NAMALWA (cell line): ENCODE measurements at regions not wholly inside any gene's neighbourhood (a gene's known extent, or its start where the extent isn't known, plus 50 kb on each side); places are given as distances from the start of the nearest gene placed in this dataset.

Experiments used
- DNase-seq: peaks from one replicate; pipeline ENCODE4 v3.0.0-alpha.2; 2015; ENCODE audit warnings: low spot score

DNA sequence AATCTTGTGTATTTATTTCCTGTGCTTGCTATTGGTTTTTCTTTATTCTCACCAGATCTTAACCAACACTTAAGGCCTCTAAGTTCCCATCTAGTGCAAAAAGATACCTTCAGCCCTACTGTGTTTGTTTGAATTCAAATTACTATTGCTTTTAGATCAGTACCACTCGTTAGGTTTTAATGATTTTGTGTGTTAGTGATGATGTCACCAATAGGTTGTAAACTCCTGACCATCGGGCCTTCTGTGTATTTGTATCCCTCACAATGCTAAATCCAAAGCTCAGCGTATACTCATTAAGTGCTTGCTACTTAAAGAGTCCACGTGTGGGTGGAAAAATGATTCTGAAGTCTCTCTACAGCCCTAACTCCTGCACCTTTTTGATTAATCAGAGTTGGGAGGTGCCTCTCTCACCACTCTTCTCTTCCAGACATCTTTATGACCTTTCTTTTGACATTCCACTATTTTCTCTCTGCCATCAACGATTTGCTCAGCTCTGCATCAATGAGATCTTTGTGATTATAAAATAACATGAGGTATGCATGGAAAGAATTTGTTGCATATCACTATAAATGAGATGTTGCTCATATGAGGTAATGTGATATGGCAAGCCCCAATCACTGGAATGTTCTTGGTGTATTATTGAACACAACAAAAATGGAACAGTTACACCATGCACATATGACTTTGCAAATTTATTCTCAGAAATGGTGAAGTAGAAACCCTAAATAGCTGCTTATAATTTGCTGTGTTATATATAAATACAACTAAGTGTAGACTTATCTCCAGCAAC, 55.1 kb upstream of the LAMA2 start:
- DNase-seq = no peak

- DNase-seq = no peak
Measured at GRCh38 chr6:128826606-128827005, 56.3 kb upstream of the LAMA2 start.

DNA sequence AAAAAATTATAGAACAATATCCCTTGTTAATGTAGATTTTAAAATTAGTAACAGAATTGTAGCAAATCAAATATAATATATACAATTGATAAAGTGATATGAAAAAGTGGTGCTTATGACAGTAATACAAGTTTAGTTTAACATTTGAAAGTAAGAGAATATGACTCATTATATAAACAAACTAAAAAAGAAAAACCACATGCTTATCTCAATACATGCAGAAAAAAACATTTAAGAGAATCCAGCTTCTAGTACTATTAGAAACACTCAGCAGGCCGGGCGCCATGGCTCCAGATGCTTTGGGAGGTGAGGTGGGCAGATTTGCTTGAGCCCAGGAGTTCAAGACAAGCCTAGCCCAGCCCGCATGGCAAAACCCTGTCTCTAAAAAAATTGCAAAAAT, 60.7 kb upstream of the LAMA2 start:
- no peak for DNase-seq

DNA sequence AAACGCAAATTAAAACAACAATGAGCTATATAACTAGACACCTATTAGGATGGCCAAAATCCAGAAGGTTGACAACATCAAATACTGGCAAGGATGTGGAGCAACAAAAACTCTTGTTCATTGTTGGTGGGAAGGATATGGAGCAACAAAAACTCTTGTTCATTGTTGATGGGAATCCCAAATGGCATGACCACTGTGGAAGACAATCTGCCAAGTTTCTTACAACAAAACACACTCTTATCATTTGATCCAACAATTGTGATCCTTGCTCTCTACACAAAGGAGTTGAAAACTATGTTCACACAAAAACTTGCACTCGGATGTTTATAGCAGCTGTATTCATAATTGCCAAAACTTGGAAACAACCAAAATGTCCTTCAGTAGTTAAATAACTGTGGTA, 61.8 kb upstream of the LAMA2 start:
- DNase-seq = no peak

DNA sequence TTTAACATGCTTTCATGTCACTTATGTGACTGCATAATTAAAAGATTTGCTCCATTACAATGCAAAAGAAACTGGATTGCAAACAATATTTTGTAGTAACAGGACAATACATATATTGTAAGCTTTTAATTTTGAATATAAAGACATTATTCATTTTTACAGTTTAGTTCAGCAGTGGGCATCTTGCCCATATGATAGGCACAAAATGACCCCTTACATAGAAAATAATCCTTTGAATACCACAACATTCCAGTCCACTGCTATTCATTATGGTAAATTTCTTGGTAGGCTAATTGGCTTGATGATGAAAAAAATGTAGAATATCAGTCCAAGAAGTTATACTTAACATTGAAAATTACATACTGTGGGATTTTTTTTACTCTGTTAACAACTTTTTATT, 74.1 kb upstream of the LAMA2 start:
- DNase-seq = no peak

DNA sequence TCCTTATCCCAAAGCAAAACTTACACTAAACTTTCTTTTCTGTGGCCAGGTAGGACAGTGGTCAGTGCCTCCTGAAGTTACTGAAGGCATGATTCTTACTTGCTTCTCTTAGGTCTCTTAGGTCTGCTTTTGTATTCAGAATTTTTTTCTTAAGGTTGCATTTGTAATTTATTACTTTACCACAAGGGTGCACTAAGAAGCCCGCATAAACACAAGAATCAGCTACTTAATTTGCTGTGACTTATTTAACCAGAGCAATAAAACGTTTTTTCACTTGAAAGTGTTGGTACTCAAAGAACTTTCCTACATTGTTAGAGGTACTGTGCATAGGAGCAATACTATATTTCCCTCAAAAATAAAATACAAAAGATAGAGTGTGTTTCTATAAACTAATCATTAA, 75.4 kb upstream of the LAMA2 start:
- peak; percentile 58 for DNase-seq

- no peak for DNase-seq
Measured at GRCh38 chr6:128806261-128806660, 76.7 kb upstream of the LAMA2 start.

DNA sequence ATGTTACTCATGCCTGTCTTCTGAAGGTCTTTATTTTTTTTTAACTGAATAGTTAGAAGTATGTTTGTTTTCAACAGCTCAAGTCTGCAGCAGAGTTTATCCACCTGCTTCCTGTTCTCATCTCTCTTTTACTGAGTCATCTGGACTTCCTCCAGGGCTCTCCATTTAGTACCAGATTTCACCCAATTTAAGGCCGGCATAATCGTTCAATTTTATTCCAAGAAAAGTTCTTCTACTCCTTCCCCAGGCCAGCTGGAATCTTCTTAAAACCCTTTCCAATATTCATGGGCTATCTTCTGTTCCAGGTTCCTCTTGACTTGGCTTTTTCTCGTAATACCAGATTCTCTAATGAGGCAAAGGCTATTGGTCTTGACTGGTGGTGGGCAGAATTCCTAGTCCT, 79.0 kb upstream of the LAMA2 start:
- DNase-seq = no peak

- no peak for DNase-seq
Measured at GRCh38 chr6:128801621-128802020, 81.3 kb upstream of the LAMA2 start.

DNA sequence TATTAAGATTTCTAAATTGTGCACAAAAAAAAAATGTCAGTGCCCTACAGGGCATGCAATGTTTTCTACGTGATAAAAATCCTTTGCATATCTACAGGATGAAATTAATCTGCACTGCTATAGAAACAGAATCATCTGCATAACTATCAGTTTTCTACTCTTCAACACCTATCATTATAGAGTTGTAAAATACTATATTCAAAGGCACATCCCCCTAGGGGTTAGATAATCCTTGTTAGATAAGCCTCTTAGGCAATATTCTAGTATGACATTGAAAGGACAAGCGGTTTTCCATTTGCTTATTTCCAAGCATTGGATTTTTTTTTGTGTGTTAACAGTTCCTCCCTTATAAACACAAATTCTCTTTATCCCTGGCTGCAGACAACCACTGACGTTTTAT, 98.7 kb upstream of the LAMA2 start:
- DNase-seq = no peak

- no peak for DNase-seq
Measured at GRCh38 chr6:128768187-128768586, 114.8 kb upstream of the LAMA2 start.

DNA sequence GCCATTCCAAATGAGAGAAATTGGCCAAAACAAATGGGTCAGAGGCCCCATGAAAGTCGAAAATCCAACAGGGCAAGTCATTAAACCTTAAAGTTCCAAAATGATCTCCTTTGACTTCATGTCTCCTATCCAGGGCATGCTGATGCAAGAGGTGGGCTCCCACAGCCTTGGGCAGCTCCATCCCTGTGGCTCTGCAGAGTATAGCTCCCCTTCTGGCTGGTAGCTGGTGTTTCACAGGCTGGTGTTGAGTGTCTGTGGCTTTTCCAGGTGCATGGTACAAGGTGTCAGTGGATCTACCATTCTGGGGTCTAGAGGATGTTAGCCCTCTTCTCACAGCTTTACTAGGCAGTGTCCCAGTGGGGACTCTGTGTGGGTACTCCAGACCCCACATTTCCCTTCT, 115.2 kb upstream of the LAMA2 start:
- no peak for DNase-seq

- no peak for DNase-seq
Measured at GRCh38 chr6:128767150-128767549, 115.8 kb upstream of the LAMA2 start.

GRCh38 chr6:128763599-128764300, 119.2 kb upstream of the LAMA2 start:
- DNase-seq = no peak

DNA sequence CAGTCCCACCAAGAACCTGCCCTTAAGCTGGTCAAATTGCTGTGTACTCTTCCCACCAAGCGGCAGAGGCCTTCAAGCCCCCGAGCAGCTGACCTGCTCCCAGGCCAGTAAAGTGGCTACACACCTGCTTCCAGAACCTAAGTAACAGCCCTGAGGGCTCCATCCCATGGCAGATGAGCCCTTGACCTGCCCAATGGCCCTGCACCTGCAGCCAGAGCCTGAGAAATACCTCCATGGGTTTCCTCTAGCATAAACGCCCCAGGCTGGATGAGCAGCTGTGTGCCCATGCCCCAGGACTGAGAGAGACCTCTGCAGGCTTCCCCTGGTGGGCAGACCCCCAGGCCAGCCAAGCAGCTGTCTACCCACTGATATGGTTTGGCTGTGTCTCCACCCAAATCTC, 123.0 kb upstream of the LAMA2 start:
- no peak for DNase-seq

- no peak for DNase-seq
Measured at GRCh38 chr6:128759447-128759846, 123.5 kb upstream of the LAMA2 start.

DNA sequence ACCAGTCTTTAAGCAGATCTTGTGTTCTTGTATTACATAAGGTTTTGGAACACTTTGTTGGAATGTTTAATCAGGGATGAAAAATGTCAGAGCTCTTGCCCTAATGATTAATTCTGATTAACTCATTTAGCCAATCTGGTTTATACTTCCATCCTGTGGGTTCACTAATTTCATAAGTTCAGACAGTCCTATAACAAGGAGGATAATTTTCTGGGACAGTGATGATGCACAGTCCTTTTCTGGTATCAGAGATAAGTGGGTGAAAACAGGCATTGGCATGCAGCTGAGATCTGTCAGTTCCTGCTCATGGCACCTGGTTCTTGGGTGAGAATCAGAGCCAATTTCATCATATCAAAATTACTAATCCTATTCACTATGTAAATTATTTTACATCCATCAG, 125.0 kb upstream of the LAMA2 start:
- DNase-seq = no peak

- no peak for DNase-seq
Measured at GRCh38 chr6:128754658-128755256, 128.2 kb upstream of the LAMA2 start.

GRCh38 chr6:128743974-128744765, 138.8 kb upstream of the LAMA2 start:
- no peak for DNase-seq

GRCh38 chr6:128742900-128743299, 140.0 kb upstream of the LAMA2 start:
- DNase-seq = no peak

- DNase-seq = no peak
Measured at GRCh38 chr6:128740951-128741350, 142.0 kb upstream of the LAMA2 start.

- DNase-seq = no peak
Measured at GRCh38 chr6:128739112-128739511, 143.8 kb upstream of the LAMA2 start.

DNA sequence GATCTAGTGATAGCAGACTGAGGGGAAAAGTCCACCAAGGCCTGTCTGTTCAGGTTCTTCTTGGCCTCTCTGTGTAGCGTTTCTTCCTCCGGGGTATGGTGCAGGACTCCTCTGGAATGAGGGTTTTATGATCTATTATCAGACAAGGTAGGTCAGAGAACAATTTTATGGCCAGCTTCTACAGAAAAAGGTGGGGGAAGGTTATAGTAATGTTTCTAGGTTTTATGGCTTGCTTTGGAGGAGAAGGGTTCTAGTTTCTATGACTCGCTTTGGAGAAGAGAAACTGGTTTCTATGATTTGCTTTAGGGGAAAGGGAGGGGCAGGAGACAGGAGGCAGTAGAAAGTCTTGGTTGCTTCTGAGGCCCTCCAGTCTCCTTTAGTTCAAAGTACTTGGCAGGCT, 144.8 kb upstream of the LAMA2 start:
- no peak for DNase-seq
